HG02943 (cell line): ENCODE measurements at regions not wholly inside any gene's neighbourhood (a gene's known extent, or its start where the extent isn't known, plus 50 kb on each side); places are given as distances from the start of the nearest gene placed in this dataset.
A peak's percentile ranks its signal among the peaks of the same experiment; 100 is the strongest.

Source experiments
- ATAC-seq: cut with Tn5 transposase; IDR thresholded peaks from one replicate; pipeline ENCODE4 v1.9.1; 2021; ENCODE audit warnings: mild to moderate bottlenecking, low read depth, moderate library complexity; ENCODE audit not compliant: unreplicated experiment

- ATAC-seq, result no peak
Measured at GRCh38 chr7:36802459-36803135, 78.3 kb upstream of the AOAH start.

- no peak for ATAC-seq
Measured at GRCh38 chr7:36796850-36797536, 72.7 kb upstream of the AOAH start.

GRCh38 chr7:36795451-36796021 lies 71.2 kb upstream of the AOAH start:
- ATAC-seq, result no peak

GRCh38 chr7:36794689-36795088 lies 70.4 kb upstream of the AOAH start:
- ATAC-seq, result no peak

GRCh38 chr7:36792421-36792820 lies 68.1 kb upstream of the AOAH start:
- ATAC-seq, result no peak

- ATAC-seq, result no peak
Measured at GRCh38 chr7:36790311-36790787, 66.1 kb upstream of the AOAH start.

GRCh38 chr7:36788825-36789470 lies 64.7 kb upstream of the AOAH start:
- ATAC-seq, result no peak

- ATAC-seq, result no peak
Measured at GRCh38 chr7:36787933-36788378, 63.7 kb upstream of the AOAH start.

GRCh38 chr7:36784991-36785940 lies 61.0 kb upstream of the AOAH start:
- ATAC-seq, result peak; percentile 96

- ATAC-seq, result no peak
Measured at GRCh38 chr7:36781011-36781738, 56.9 kb upstream of the AOAH start.

GRCh38 chr7:36777855-36778254 lies 53.6 kb upstream of the AOAH start:
- no peak for ATAC-seq

GRCh38 chr7:36777062-36777461 lies 52.8 kb upstream of the AOAH start:
- no peak for ATAC-seq

- no peak for ATAC-seq
Measured at GRCh38 chr7:36775676-36776075, 51.4 kb upstream of the AOAH start.

- ATAC-seq, result no peak
Measured at GRCh38 chr7:36775061-36775620, 50.8 kb upstream of the AOAH start.
